Osteocyte (in vitro differentiated cells): ENCODE measurements at regions not wholly inside any gene's neighbourhood (a gene's known extent, or its start where the extent isn't known, plus 50 kb on each side); places are given as distances from the start of the nearest gene placed in this dataset.
"Not testable (repeated sequence)": the region's sequence is repeated elsewhere in the genome, so short reads cannot be mapped to it uniquely, and the experiment has no call there.

Experiments used
- DNase-seq: peaks from one replicate; pipeline ENCODE4 v3.0.0; 2021; ENCODE audit warnings: mixed read lengths; ENCODE audit not compliant: unreplicated experiment; ENCODE audit errors: extremely low spot score
- H3K27ac Mint-ChIP-seq: one replicate; pipeline ENCODE4 v1.8.0; 2021; ENCODE audit warnings: mild to moderate bottlenecking, mixed read lengths; ENCODE audit not compliant: unreplicated experiment
- H3K27me3 Mint-ChIP-seq: one replicate; pipeline ENCODE4 v1.8.0; 2021; ENCODE audit warnings: mixed read lengths; ENCODE audit not compliant: unreplicated experiment
- H3K36me3 Mint-ChIP-seq: one replicate; pipeline ENCODE4 v1.8.0; 2021; ENCODE audit warnings: mixed read lengths; ENCODE audit not compliant: unreplicated experiment
- H3K4me1 Mint-ChIP-seq: one replicate; pipeline ENCODE4 v1.8.0; 2021; ENCODE audit warnings: mixed read lengths; ENCODE audit not compliant: unreplicated experiment
- H3K4me3 Mint-ChIP-seq: one replicate; pipeline ENCODE4 v1.8.0; 2021; ENCODE audit warnings: mild to moderate bottlenecking, moderate library complexity, mixed read lengths; ENCODE audit not compliant: unreplicated experiment
- H3K9me3 Mint-ChIP-seq: one replicate; pipeline ENCODE4 v1.8.0; 2021; ENCODE audit warnings: mixed read lengths; ENCODE audit not compliant: unreplicated experiment
- CTCF ChIP-seq: fragments of 200-600 bp; sonication (generic); IDR thresholded peaks from 2 replicates; pipeline ENCODE4 v1.5.0; 2021; ENCODE audit warnings: antibody characterized with exemption, mild to moderate bottlenecking, moderate library complexity

GRCh38 chr3:38960042-38960622, 91.6 kb downstream of the SCN11A start:
- DNase-seq: no peak
- no peaks in the 10 kb centered on the region for H3K9me3 Mint-ChIP-seq
- H3K36me3 Mint-ChIP-seq: no peaks in the 10 kb centered on the region
- peaks cover 2% of the 10 kb centered on the region for H3K27me3 Mint-ChIP-seq
- H3K4me3 Mint-ChIP-seq: no peak overlapping the region
- TF ChIP-seq CTCF: no peak
- H3K27ac Mint-ChIP-seq: no peak overlapping the region
- no peaks in the 10 kb centered on the region for H3K4me1 Mint-ChIP-seq

GRCh38 chr3:38958026-38958720, 93.6 kb downstream of the SCN11A start:
- DNase-seq: no peak
- Mint-ChIP-seq H3K9me3 (no peaks in the 10 kb centered on the region), H3K27ac (no peak overlapping the region), H3K4me1 (no peaks in the 10 kb centered on the region), H3K27me3 (peaks cover 2% of the 10 kb centered on the region), H3K4me3 (no peak overlapping the region), H3K36me3 (no peaks in the 10 kb centered on the region)
- TF ChIP-seq CTCF: no peak

GRCh38 chr3:38957296-38957695, 94.4 kb downstream of the SCN11A start:
- no peak for TF ChIP-seq CTCF
- no peaks in the 10 kb centered on the region for H3K9me3 Mint-ChIP-seq
- no peaks in the 10 kb centered on the region for H3K4me1 Mint-ChIP-seq
- DNase-seq: no peak
- no peaks in the 10 kb centered on the region for H3K36me3 Mint-ChIP-seq
- H3K27ac Mint-ChIP-seq: no peak overlapping the region
- peaks cover 2% of the 10 kb centered on the region for H3K27me3 Mint-ChIP-seq
- H3K4me3 Mint-ChIP-seq: no peak overlapping the region

GRCh38 chr3:38952721-38953120, 99.0 kb downstream of the SCN11A start:
- Mint-ChIP-seq H3K4me3 (no peak overlapping the region), H3K27me3 (no peaks in the 10 kb centered on the region), H3K36me3 (no peaks in the 10 kb centered on the region), H3K27ac (no peak overlapping the region), H3K4me1 (no peaks in the 10 kb centered on the region), H3K9me3 (no peaks in the 10 kb centered on the region)
- TF ChIP-seq CTCF: no peak
- no peak for DNase-seq

- DNase-seq, H3K4me3 Mint-ChIP-seq, H3K4me1 Mint-ChIP-seq, H3K27ac Mint-ChIP-seq, H3K9me3 Mint-ChIP-seq, H3K27me3 Mint-ChIP-seq, H3K36me3 Mint-ChIP-seq: not testable (repeated sequence)
These were observed 100.6 kb downstream of the SCN11A start for GRCh38 chr3:38951167-38951566.
